K562 (cell line): ENCODE measurements at regions not wholly inside any gene's neighbourhood (a gene's known extent, or its start where the extent isn't known, plus 50 kb on each side); places are given as distances from the start of the nearest gene placed in this dataset.

Source experiments
- ATAC-seq: fragments of 200-7000 bp; cut with Tn5 transposase; 3 replicates; pipeline ENCODE4 v1.9.1; 2020; ENCODE audit warnings: moderate library complexity
- BruUV-seq: library from RNA; stranded (reverse); fragments of 400-500 nt; replicated peaks from 2 replicates; lab custom pipeline; 2021; lab: Mats Ljungman, UMichigan
- CTCF ChIA-PET: fragments of 300-600 bp; formaldehyde crosslinking; extraction: SDS; loops from one replicate; lab custom pipeline; 2021; ENCODE audit warnings: low intra/inter-chr PET ratio; lab: Yijun Ruan, JAX
- POLR2A ChIA-PET: fragments of 300-600, 350-650 bp; sonication (Branson Sonifier 250); formaldehyde crosslinking; extraction: SDS; loops from one replicate; lab custom pipeline; 2021; ENCODE audit warnings: antibody characterized with exemption, inconsistent platforms; lab: Yijun Ruan, JAX
- DNase-seq, 4 experiments: peaks; one replicate each; pipeline versions ENCODE4 v3.0.0 to v3.0.0-alpha.2; 2011 to 2018; ENCODE audit warnings: low spot score in 3 of 4, mixed read lengths in 3 of 4; ENCODE audit errors: extremely low read depth in 1 of 4
- FAIRE-seq: peaks from 2 replicates; lab custom pipeline; 2011; peaks lifted over from hg19 to GRCh38; lab: Jason Lieb, UNC
- H2AFZ ChIP-seq: 2 replicates; pipeline ENCODE4 v1.6.0; 2011; ENCODE audit warnings: low read depth, low read length, control low read depth, inconsistent platforms
- H3K27ac ChIP-seq: fragments of 200-600 bp; 3 replicates; pipeline ENCODE4 v1.8.0; 2011; ENCODE audit warnings: low read depth, mild to moderate bottlenecking, control low read depth, inconsistent platforms, low read length, moderate library complexity, mixed read lengths; ENCODE audit errors: extremely low read depth
- H3K27me3 ChIP-seq, 2 experiments: fragments of 300-600 bp in 1 of 2; 2 replicates in 1 of 2; 3 replicates in 1 of 2; pipeline versions ENCODE4 v1.6.0 to v1.8.0; 2011; ENCODE audit warnings: inconsistent platforms in 2 of 2, low read length in 2 of 2, mild to moderate bottlenecking in 1 of 2, mixed read lengths in 1 of 2, moderate library complexity in 1 of 2; ENCODE audit not compliant: control insufficient read depth in 2 of 2, insufficient read depth in 2 of 2
- H3K36me3 ChIP-seq: fragments of 300-600 bp; 3 replicates; pipeline ENCODE4 v1.8.0; 2011; ENCODE audit warnings: mild to moderate bottlenecking, low read length, inconsistent platforms; ENCODE audit not compliant: control insufficient read depth, insufficient read depth
- H3K4me1 ChIP-seq, 2 experiments: fragments of 200-600 bp in 1 of 2; replicated peaks in 1 of 2; 2 replicates in 1 of 2; 3 replicates in 1 of 2; pipeline versions ENCODE4 v1.5.1 to v1.8.0; 2011; ENCODE audit warnings: inconsistent platforms in 2 of 2, low read length in 2 of 2, mild to moderate bottlenecking in 1 of 2, mixed read lengths in 1 of 2, moderate library complexity in 1 of 2; ENCODE audit not compliant: control insufficient read depth in 2 of 2, insufficient read depth in 2 of 2
- H3K4me2 ChIP-seq: 2 replicates; pipeline ENCODE4 v1.6.1; 2011; ENCODE audit warnings: low read length, control low read depth, inconsistent platforms, mixed read lengths; ENCODE audit not compliant: insufficient read depth
- H3K4me3 ChIP-seq: fragments of 200-600 bp; sonication (generic), shearing (Covaris generic); 2 replicates; pipeline ENCODE4 v1.5.1; 2016; ENCODE audit warnings: control low read depth, inconsistent platforms
- H3K79me2 ChIP-seq: fragments of 200-600 bp; 3 replicates; pipeline ENCODE4 v1.8.0; 2011; ENCODE audit warnings: low read length, inconsistent platforms; ENCODE audit not compliant: control insufficient read depth, insufficient read depth
- H3K9ac ChIP-seq, 2 experiments: 2 replicates each; pipeline versions ENCODE4 v1.6.0 to v1.6.1; 2011; ENCODE audit warnings: low read depth in 2 of 2, low read length in 2 of 2, control low read depth in 1 of 2, inconsistent platforms in 1 of 2, mild to moderate bottlenecking in 1 of 2, mixed read lengths in 1 of 2; ENCODE audit not compliant: insufficient read depth in 1 of 2
- H3K9me1 ChIP-seq: one replicate; pipeline ENCODE4 v1.6.0; 2011; ENCODE audit warnings: inconsistent platforms, mild to moderate bottlenecking, low read length, moderate library complexity; ENCODE audit not compliant: control insufficient read depth, insufficient read depth
- H3K9me3 ChIP-seq: replicated peaks from 2 replicates; pipeline ENCODE4 v1.5.1; 2011; ENCODE audit warnings: low read depth, low read length, inconsistent platforms; ENCODE audit not compliant: control insufficient read depth, insufficient read depth
- H4K20me1 ChIP-seq: replicated peaks from 2 replicates; pipeline ENCODE4 v1.6.1; 2011; ENCODE audit warnings: low read length, inconsistent platforms, mixed read lengths; ENCODE audit not compliant: control insufficient read depth, insufficient read depth
- FOSL1 ChIP-seq: fragments of 200-800 bp; sonication (Bioruptor generic); conservative IDR thresholded peaks from 2 replicates; pipeline ENCODE4 v1.6.1; 2016; ENCODE audit warnings: missing genetic modification characterization, missing compliant biosample characterization
- MAFF ChIP-seq: IDR thresholded peaks from 2 replicates; pipeline ENCODE4 v1.6.1; 2012; ENCODE audit warnings: low read length, improper control_type of control experiment
- MBD2 ChIP-seq: sonication (generic); IDR thresholded peaks from 2 replicates; pipeline ENCODE4 v1.6.1; 2016; ENCODE audit warnings: low read depth, borderline replicate concordance
- MEIS2 ChIP-seq: fragments of 450-650 bp; IDR thresholded peaks from 2 replicates; pipeline ENCODE4 v1.6.1; 2014; ENCODE audit warnings: mild to moderate bottlenecking; ENCODE audit not compliant: partially characterized antibody
- NCOA4 ChIP-seq: fragments of 450-650 bp; IDR thresholded peaks from 2 replicates; pipeline ENCODE4 v1.6.1; 2018; ENCODE audit warnings: mild to moderate bottlenecking; ENCODE audit not compliant: partially characterized antibody
- NONO ChIP-seq, 2 experiments: fragments of 200-400 bp in 1 of 2; fragments of 450-650 bp in 1 of 2; formaldehyde crosslinking in 1 of 2; IDR thresholded peaks; 2 replicates each; pipeline ENCODE4 v1.6.1; 2017; ENCODE audit warnings: low read depth in 2 of 2, mild to moderate bottlenecking in 2 of 2, moderate library complexity in 2 of 2, low read length in 1 of 2
- RBM39 ChIP-seq: fragments of 200-400 bp; formaldehyde crosslinking; optimal IDR thresholded peaks from 2 replicates; pipeline ENCODE3; 2018; ENCODE audit warnings: low read depth, low read length
- SIRT6 ChIP-seq: IDR thresholded peaks from one replicate; pipeline ENCODE4 v1.6.1; 2012; ENCODE audit warnings: low read depth, mild to moderate bottlenecking, control low read depth, inconsistent platforms, low read length, moderate library complexity
- ZNF263 ChIP-seq: sonication (generic); formaldehyde crosslinking; IDR thresholded peaks from 2 replicates; pipeline ENCODE4 v1.8.0; 2022; ENCODE audit warnings: mild to moderate bottlenecking, missing genetic modification reagents, borderline replicate concordance
- ZNF780A ChIP-seq: fragments of 250-450 bp; sonication (Bioruptor Pico); IDR thresholded peaks from 2 replicates; pipeline ENCODE4 v1.5.0; 2021; ENCODE audit warnings: mild to moderate bottlenecking
- WGBS: fragments of 100-300 bp; shearing (Covaris generic); methylation state at CpG from one replicate; pipeline ENCODE4 v1.1.6; 2016; ENCODE audit warnings: low coverage, mixed read lengths; ENCODE audit not compliant: insufficient coverage; ENCODE audit errors: missing lambda C conversion rate; 5-methylcytosine and 5-hydroxymethylcytosine counted together
- in situ Hi-C: fragments of 300-500 bp; cut with MboI; formaldehyde crosslinking; loops from 4 replicates; pipeline ENCODE4 v1.15.0; 2018; ENCODE audit warnings: inconsistent platforms, mixed read lengths
- intact Hi-C: fragments of 100-400 bp; cut with micrococcal nuclease; formaldehyde crosslinking; loops from 2 replicates; pipeline ENCODE4 v1.14.2; 2022
- TF ChIP-seq, protein P1 (sequence below): fragments of 250-450 bp; sonication (Bioruptor Pico); IDR thresholded peaks from 2 replicates; pipeline ENCODE4 v1.8.0; 2021; ENCODE audit warnings: moderate library complexity, mild to moderate bottlenecking, inconsistent platforms
- TF ChIP-seq, protein P2 (sequence below): fragments of 450-650 bp; formaldehyde crosslinking; conservative IDR thresholded peaks from 2 replicates; pipeline ENCODE4 v1.4.0; 2022; ENCODE audit warnings: mild to moderate bottlenecking, missing genetic modification characterization
- TF ChIP-seq, protein P3 (sequence below): IDR thresholded peaks from 3 replicates; pipeline ENCODE4 v1.6.1; 2011; ENCODE audit warnings: borderline replicate concordance, mild to moderate bottlenecking, moderate library complexity; ENCODE audit not compliant: insufficient read length; ENCODE audit errors: extremely low read depth
- TF ChIP-seq, protein P4 (sequence below): sonication (generic); formaldehyde crosslinking; IDR thresholded peaks from 2 replicates; pipeline ENCODE4 v1.8.0; 2022; ENCODE audit warnings: mild to moderate bottlenecking, low read depth, missing genetic modification reagents
- TF ChIP-seq, protein P5 (sequence below): sonication (generic); formaldehyde crosslinking; IDR thresholded peaks from 2 replicates; pipeline ENCODE4 v1.9.0; 2022; ENCODE audit warnings: mild to moderate bottlenecking, missing genetic modification reagents

DNA sequence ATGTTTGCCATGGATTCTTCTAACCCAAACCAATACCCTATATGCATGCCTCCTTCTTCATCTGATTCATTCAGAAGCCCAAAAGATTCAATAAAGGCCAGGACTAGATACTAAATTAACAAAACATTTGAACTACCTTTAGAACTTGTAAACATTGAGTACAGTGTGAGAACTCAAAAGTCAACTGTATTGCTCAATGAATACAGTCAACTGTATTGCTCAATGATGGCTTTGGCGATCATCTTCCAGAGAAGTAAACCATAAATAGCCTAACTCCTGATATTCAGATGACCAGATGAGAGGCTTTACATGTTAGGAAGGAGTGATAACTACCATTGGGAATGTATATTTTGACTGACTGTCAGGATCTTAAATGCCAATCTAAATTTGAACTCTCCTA is 206.5 kb upstream of the ITGA4 start:
- ChIA-PET POLR2A (interaction anchor here (0.7 kb wide), 1 partner anchor 25 kb away, joined by 3 read pairs; no protein-coding TSS in a partner anchor), CTCF (no interaction called here)

More for the DNA sequence above, 206.5 kb upstream of the ITGA4 start:
- BruUV-seq: no TSS peak
- TF ChIP-seq, protein P1, sequence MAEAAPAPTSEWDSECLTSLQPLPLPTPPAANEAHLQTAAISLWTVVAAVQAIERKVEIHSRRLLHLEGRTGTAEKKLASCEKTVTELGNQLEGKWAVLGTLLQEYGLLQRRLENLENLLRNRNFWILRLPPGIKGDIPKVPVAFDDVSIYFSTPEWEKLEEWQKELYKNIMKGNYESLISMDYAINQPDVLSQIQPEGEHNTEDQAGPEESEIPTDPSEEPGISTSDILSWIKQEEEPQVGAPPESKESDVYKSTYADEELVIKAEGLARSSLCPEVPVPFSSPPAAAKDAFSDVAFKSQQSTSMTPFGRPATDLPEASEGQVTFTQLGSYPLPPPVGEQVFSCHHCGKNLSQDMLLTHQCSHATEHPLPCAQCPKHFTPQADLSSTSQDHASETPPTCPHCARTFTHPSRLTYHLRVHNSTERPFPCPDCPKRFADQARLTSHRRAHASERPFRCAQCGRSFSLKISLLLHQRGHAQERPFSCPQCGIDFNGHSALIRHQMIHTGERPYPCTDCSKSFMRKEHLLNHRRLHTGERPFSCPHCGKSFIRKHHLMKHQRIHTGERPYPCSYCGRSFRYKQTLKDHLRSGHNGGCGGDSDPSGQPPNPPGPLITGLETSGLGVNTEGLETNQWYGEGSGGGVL (CRISPR knock-in tag): no peak
- TF ChIP-seq, protein P2, sequence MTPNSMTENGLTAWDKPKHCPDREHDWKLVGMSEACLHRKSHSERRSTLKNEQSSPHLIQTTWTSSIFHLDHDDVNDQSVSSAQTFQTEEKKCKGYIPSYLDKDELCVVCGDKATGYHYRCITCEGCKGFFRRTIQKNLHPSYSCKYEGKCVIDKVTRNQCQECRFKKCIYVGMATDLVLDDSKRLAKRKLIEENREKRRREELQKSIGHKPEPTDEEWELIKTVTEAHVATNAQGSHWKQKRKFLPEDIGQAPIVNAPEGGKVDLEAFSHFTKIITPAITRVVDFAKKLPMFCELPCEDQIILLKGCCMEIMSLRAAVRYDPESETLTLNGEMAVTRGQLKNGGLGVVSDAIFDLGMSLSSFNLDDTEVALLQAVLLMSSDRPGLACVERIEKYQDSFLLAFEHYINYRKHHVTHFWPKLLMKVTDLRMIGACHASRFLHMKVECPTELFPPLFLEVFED (CRISPR knock-in tag): no peak
- no peak for TF ChIP-seq FOSL1 (tag)
- TF ChIP-seq, protein P3, sequence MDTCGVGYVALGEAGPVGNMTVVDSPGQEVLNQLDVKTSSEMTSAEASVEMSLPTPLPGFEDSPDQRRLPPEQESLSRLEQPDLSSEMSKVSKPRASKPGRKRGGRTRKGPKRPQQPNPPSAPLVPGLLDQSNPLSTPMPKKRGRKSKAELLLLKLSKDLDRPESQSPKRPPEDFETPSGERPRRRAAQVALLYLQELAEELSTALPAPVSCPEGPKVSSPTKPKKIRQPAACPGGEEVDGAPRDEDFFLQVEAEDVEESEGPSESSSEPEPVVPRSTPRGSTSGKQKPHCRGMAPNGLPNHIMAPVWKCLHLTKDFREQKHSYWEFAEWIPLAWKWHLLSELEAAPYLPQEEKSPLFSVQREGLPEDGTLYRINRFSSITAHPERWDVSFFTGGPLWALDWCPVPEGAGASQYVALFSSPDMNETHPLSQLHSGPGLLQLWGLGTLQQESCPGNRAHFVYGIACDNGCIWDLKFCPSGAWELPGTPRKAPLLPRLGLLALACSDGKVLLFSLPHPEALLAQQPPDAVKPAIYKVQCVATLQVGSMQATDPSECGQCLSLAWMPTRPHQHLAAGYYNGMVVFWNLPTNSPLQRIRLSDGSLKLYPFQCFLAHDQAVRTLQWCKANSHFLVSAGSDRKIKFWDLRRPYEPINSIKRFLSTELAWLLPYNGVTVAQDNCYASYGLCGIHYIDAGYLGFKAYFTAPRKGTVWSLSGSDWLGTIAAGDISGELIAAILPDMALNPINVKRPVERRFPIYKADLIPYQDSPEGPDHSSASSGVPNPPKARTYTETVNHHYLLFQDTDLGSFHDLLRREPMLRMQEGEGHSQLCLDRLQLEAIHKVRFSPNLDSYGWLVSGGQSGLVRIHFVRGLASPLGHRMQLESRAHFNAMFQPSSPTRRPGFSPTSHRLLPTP: no peak
- TF ChIP-seq, protein P4, sequence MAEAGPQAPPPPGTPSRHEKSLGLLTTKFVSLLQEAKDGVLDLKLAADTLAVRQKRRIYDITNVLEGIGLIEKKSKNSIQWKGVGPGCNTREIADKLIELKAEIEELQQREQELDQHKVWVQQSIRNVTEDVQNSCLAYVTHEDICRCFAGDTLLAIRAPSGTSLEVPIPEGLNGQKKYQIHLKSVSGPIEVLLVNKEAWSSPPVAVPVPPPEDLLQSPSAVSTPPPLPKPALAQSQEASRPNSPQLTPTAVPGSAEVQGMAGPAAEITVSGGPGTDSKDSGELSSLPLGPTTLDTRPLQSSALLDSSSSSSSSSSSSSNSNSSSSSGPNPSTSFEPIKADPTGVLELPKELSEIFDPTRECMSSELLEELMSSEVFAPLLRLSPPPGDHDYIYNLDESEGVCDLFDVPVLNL: no peak
- TF ChIP-seq SIRT6: no peak
- no peak for TF ChIP-seq ZNF780A (CRISPR knock-in tag)
- TF ChIP-seq RBM39: no peak
- TF ChIP-seq, protein P5, sequence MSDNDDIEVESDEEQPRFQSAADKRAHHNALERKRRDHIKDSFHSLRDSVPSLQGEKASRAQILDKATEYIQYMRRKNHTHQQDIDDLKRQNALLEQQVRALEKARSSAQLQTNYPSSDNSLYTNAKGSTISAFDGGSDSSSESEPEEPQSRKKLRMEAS (CRISPR knock-in tag): no peak
- TF ChIP-seq NONO (IDR thresholded peaks at IDR 0.05; ENCODE audit: low read depth in 2 of 2, low read length in 1 of 2): no peak
- TF ChIP-seq MEIS2: no peak
- no peak for TF ChIP-seq MBD2
- no peak for TF ChIP-seq MAFF
- TF ChIP-seq NCOA4: no peak
- TF ChIP-seq ZNF263 (CRISPR knock-in tag): no peak
- no peak overlapping the region for H3K9ac ChIP-seq
- 0% methylated on average over 1 of the region's 1 CpG for WGBS
- intact Hi-C loops (no loop called here), in situ Hi-C loops (no loop called here)
- H3K27me3 ChIP-seq: no peaks in the 10 kb centered on the region
- 0 out of 2 replicates have a peak, but pooled peaks cover 3% of the 10 kb centered on the region for H3K9me3 ChIP-seq
- no peaks in the 10 kb centered on the region for H3K79me2 ChIP-seq
- H3K4me1 ChIP-seq: no peaks in the 10 kb centered on the region
- no peaks in the 10 kb centered on the region for H3K36me3 ChIP-seq
- FAIRE-seq: no peak
- H4K20me1 ChIP-seq: no peaks in the 10 kb centered on the region
- H2AFZ ChIP-seq: no peak overlapping the region
- no peak overlapping the region for H3K4me2 ChIP-seq
- H3K4me3 ChIP-seq: no peak overlapping the region
- no peaks in the 10 kb centered on the region for H3K9me1 ChIP-seq
- H3K27ac ChIP-seq: no peak overlapping the region
- ATAC-seq: no peak
- no peak for DNase-seq
